ENCODE measurements at regions not wholly inside any gene's neighbourhood (a gene's known extent, or its start where the extent isn't known, plus 50 kb on each side); places are given as distances from the start of the nearest gene placed in this dataset.

DNA sequence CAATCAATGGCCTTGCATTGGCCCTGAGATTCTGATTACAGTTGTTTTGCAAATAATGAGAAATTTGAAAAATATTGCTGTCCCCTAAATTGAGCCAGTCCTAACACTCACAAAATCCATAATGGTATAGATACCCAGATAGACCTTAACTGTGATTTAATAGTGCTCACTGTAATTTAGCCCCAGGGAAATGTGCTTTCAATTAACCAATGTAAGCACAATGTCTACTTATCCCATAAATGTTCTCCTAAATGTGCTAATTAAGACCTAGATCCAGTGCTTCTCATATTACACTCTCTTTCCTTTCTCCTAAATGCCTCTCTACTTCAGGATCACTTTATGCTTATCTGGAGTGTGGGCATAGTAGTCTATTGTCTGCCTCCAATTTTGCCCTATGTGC, 417.8 kb upstream of the CCL2 start:
- Histone ChIP-seq H3K27me3 (ENCODE audit: control insufficient read depth, insufficient read depth, low read length) (no peaks in the 10 kb centered on the region), H3K4me3 (ENCODE audit: low read length) (no peak overlapping the region), H3K4me1 (ENCODE audit: control insufficient read depth, insufficient read depth, low read length) (no peaks in the 10 kb centered on the region), H3K9me3 (ENCODE audit: control insufficient read depth, insufficient read depth, low read length) (no peaks in the 10 kb centered on the region), H3K27ac (ENCODE audit: low read length) (no peak overlapping the region), H3K36me3 (ENCODE audit: control insufficient read depth, insufficient read depth, low read length) (no peaks in the 10 kb centered on the region)
- no peak for DNase-seq (ENCODE audit: low read depth, low spot score)

DNA sequence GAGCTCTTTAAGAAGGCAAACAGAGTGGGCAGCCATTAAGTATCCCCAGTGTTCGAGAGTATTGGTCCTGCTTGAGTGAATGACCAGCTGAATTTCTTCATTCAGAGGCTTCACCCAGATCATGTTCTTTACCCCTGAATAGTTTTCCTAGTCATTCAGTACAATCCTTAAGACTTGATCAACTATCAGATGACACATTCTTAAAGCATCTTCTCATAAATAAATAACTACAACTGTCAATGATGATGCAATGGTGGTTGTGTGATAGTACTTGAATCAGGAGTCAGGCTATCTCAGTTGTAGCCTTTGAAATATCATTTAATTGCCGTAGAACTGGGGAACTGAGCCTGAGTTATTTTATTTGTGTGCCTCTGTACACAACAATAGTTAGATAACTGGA, 416.8 kb upstream of the CCL2 start:
- Histone ChIP-seq H3K27me3 (ENCODE audit: control insufficient read depth, insufficient read depth, low read length) (no peaks in the 10 kb centered on the region), H3K36me3 (ENCODE audit: control insufficient read depth, insufficient read depth, low read length) (no peaks in the 10 kb centered on the region), H3K4me1 (ENCODE audit: control insufficient read depth, insufficient read depth, low read length) (no peaks in the 10 kb centered on the region), H3K9me3 (ENCODE audit: control insufficient read depth, insufficient read depth, low read length) (no peaks in the 10 kb centered on the region), H3K27ac (ENCODE audit: low read length) (no peak overlapping the region), H3K4me3 (ENCODE audit: low read length) (no peak overlapping the region)
- no peak for DNase-seq (ENCODE audit: low read depth, low spot score)
- WGBS (ENCODE audit: insufficient coverage, insufficient read length): no CpG with 5 or more reads among the region's 2 CpGs

DNA sequence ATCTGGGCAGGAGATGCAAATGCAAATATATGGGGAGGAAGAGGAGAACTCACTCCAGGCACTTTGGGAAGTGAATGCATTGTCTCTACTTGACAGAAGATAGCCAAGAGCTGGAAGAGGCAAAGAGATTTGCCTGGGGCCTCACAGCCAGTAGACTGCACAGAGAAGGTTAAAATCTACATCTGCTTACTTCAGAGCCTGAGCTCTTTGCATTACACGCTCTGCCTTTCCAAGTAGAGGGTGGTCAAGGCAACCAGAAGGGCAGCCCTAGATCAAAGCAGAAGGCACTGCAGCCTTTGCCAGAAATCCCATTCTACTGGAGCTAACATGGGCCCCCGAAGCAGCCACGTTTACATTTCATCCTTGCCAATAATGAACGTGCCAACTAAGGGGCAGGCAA, 407.2 kb upstream of the CCL2 start:
- Histone ChIP-seq H3K4me1 (ENCODE audit: control insufficient read depth, insufficient read depth, low read length) (no peaks in the 10 kb centered on the region), H3K27me3 (ENCODE audit: control insufficient read depth, insufficient read depth, low read length) (no peaks in the 10 kb centered on the region), H3K27ac (ENCODE audit: low read length) (no peak overlapping the region), H3K36me3 (ENCODE audit: control insufficient read depth, insufficient read depth, low read length) (no peaks in the 10 kb centered on the region), H3K4me3 (ENCODE audit: low read length) (no peak overlapping the region), H3K9me3 (ENCODE audit: control insufficient read depth, insufficient read depth, low read length) (no peaks in the 10 kb centered on the region)
- no CpG with 5 or more reads among the region's 4 CpGs for WGBS (ENCODE audit: insufficient coverage, insufficient read length)
- no peak for DNase-seq (ENCODE audit: low read depth, low spot score)

DNA sequence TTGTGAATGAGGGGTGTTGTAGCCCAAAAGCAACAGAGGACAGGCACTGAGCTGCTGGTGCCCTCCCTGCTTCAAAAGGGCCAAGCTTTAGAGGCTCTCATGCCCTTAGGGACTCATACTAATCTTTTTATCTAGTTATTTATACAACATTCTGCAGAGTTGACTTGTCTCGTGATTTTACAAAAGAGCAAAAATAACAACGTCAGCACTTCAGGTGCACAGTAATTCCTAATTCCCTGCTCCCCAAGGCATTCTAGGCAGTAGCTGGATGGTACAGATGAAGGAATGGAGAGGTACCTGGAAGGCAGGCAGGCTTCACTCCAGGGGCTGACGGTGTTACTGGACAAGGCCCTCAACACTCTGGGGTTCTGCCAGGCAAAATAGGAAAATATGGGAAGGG, 406.7 kb upstream of the CCL2 start:
- Histone ChIP-seq H3K27ac (ENCODE audit: low read length) (no peak overlapping the region), H3K9me3 (ENCODE audit: control insufficient read depth, insufficient read depth, low read length) (no peaks in the 10 kb centered on the region), H3K27me3 (ENCODE audit: control insufficient read depth, insufficient read depth, low read length) (no peaks in the 10 kb centered on the region), H3K36me3 (ENCODE audit: control insufficient read depth, insufficient read depth, low read length) (no peaks in the 10 kb centered on the region), H3K4me3 (ENCODE audit: low read length) (no peak overlapping the region), H3K4me1 (ENCODE audit: control insufficient read depth, insufficient read depth, low read length) (no peaks in the 10 kb centered on the region)
- WGBS (ENCODE audit: insufficient coverage, insufficient read length): no CpG with 5 or more reads among the region's 3 CpGs
- no peak for DNase-seq (ENCODE audit: low read depth, low spot score)

DNA sequence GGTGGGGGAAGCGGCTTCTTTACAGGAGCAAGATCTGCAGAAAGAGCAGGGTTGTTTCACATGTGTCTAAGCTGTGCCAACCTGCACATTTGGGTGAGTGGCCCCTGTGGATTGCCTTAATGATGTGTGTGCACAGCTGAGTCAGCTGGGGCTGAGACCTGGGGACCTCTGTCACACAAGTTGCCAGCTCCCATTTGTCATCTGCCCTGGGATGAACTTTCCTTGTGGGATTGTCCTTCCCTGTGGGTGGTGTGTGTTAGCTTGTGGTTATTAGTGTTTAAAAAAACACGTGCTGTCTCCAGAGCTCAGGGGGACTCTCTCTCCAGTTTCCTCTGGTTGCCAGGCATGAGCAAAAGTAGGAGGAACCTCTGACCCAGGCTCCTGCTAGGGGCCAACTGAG, 400.5 kb upstream of the CCL2 start:
- no peaks in the 10 kb centered on the region for H3K9me3 ChIP-seq (ENCODE audit: control insufficient read depth, insufficient read depth, low read length)
- WGBS (ENCODE audit: insufficient coverage, insufficient read length): no CpG with 5 or more reads among the region's 2 CpGs
- H3K27ac ChIP-seq (ENCODE audit: low read length): no peak overlapping the region
- H3K4me1 ChIP-seq (ENCODE audit: control insufficient read depth, insufficient read depth, low read length): peaks cover 5% of the 10 kb centered on the region
- H3K27me3 ChIP-seq (ENCODE audit: control insufficient read depth, insufficient read depth, low read length): no peaks in the 10 kb centered on the region
- no peak for DNase-seq (ENCODE audit: low read depth, low spot score)
- no peak overlapping the region for H3K4me3 ChIP-seq (ENCODE audit: low read length)
- H3K36me3 ChIP-seq (ENCODE audit: control insufficient read depth, insufficient read depth, low read length): no peaks in the 10 kb centered on the region

DNA sequence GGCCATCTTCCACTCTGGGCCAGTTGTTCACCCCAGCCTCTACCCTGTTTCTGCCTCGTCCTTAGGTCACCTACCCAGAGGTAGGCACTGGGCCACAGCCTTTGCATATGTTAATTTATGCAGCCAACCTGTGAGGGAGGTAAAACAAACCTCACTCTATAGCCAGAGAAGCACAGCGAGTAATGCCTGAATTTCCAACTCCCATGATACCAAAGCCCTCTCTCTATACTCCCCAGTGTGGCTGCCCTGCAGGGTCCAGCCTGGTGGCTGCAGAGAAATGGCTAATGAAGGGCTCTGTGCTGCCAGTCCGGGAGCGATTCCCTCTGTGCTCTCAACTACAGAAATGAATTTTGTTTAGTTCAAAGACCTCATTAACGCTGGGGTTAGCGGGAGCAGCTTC, 397.0 kb upstream of the CCL2 start:
- H3K27me3 ChIP-seq (ENCODE audit: control insufficient read depth, insufficient read depth, low read length): no peaks in the 10 kb centered on the region
- H3K27ac ChIP-seq (ENCODE audit: low read length): no peak overlapping the region
- WGBS (ENCODE audit: insufficient coverage, insufficient read length): no CpG with 5 or more reads among the region's 6 CpGs
- no peak for DNase-seq (ENCODE audit: low read depth, low spot score)
- no peaks in the 10 kb centered on the region for H3K36me3 ChIP-seq (ENCODE audit: control insufficient read depth, insufficient read depth, low read length)
- no peak overlapping the region for H3K4me3 ChIP-seq (ENCODE audit: low read length)
- no peaks in the 10 kb centered on the region for H3K9me3 ChIP-seq (ENCODE audit: control insufficient read depth, insufficient read depth, low read length)
- peaks cover 5% of the 10 kb centered on the region for H3K4me1 ChIP-seq (ENCODE audit: control insufficient read depth, insufficient read depth, low read length)

DNA sequence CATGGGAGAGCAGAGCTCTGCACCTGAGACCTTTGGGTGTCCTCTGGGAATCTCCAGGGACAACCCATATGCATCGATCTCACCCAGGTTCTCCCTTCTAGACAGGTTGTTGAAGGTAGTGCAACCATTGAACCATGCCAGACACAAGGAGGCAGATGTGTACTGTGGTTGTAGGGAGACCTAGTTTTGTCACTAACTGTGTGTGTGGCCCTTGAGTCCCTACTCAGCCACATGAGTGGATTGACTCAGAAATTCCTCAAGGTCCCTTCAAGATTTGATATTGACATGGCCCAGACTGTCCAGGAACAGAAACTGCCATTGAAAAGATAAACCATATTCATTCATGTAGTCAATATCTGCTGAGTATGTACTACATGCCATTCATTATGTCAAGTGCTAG, 396.4 kb upstream of the CCL2 start:
- no peak overlapping the region for H3K27ac ChIP-seq (ENCODE audit: low read length)
- no CpG with 5 or more reads among the region's 1 CpG for WGBS (ENCODE audit: insufficient coverage, insufficient read length)
- no peak for DNase-seq (ENCODE audit: low read depth, low spot score)

DNA sequence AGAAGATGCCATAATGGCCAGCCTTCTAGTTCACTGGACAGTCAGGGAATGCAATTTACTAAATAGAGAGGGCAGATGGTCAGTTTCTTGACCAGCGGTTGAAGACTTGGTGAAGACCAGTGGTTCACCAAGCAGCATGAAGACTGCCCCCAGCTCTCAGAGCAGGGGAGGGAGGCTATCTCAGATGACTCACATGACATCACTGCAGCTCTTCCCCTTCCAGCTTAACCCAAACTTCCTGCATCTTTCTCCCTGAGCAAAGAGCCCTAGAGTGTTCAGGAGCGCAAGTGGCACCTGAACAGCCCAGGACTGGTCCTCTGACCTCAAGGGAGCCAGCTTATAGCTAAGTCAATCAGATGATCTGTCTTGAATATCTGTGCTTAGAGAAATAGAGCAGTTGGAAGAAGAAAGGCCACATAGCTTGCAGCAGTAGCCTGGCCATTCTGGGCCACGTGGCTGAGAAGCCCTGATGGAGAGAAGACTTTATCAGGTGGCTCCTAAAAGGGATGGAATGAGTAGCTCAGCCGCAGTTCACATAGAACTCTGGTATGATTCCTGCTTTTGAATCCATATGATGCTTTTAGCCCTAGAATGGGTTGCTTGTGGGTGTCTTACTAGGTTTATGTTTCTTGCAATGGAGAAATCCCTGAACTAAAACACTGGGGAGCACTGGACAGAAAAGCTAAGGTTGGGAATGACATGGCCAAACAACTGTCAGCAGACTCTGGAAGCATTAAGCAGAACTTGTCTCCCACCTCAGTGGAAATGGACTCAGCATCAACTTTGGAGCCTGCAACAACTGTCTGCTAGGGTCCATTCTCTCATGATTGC, 392.1 kb upstream of the CCL2 start:
- no CpG with 5 or more reads among the region's 4 CpGs for WGBS (ENCODE audit: insufficient coverage, insufficient read length)
- no peak overlapping the region for H3K27ac ChIP-seq (ENCODE audit: low read length)
- H3K27me3 ChIP-seq (ENCODE audit: control insufficient read depth, insufficient read depth, low read length): no peaks in the 10 kb centered on the region
- no peaks in the 10 kb centered on the region for H3K36me3 ChIP-seq (ENCODE audit: control insufficient read depth, insufficient read depth, low read length)
- DNase-seq (ENCODE audit: low read depth, low spot score): no peak
- peaks cover 5% of the 10 kb centered on the region for H3K4me1 ChIP-seq (ENCODE audit: control insufficient read depth, insufficient read depth, low read length)
- no peak overlapping the region for H3K4me3 ChIP-seq (ENCODE audit: low read length)
- H3K9me3 ChIP-seq (ENCODE audit: control insufficient read depth, insufficient read depth, low read length): no peaks in the 10 kb centered on the region

More for the DNA sequence above, 396.4 kb upstream of the CCL2 start:
- no peaks in the 10 kb centered on the region for H3K36me3 ChIP-seq (ENCODE audit: control insufficient read depth, insufficient read depth, low read length)
- H3K9me3 ChIP-seq (ENCODE audit: control insufficient read depth, insufficient read depth, low read length): no peaks in the 10 kb centered on the region
- H3K27me3 ChIP-seq (ENCODE audit: control insufficient read depth, insufficient read depth, low read length): no peaks in the 10 kb centered on the region
- no peak overlapping the region for H3K4me3 ChIP-seq (ENCODE audit: low read length)
- peaks cover 5% of the 10 kb centered on the region for H3K4me1 ChIP-seq (ENCODE audit: control insufficient read depth, insufficient read depth, low read length)

DNA sequence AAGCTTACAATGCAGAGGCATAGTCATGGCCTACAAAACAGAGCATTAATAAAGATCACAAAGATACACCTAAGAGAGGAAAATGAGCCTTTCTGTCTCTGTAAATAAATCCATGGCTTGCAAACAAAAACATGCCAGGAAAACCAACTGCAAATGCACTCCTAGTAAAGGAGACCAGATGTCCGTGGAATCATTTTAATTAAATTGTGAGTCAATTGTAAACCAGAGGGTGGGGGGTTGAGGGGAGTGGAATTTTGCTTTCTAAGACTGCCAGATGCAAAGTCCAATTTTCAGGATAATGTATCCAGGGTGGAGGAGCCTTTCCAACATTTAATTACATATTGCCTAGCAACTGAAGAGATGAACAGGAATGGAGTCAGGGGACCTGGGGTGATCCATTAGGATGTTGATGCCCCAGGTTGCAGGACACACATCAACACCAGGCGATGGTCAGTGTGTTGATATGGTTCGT, 390.3 kb upstream of the CCL2 start:
- DNase-seq (ENCODE audit: low read depth, low spot score): no peak
- no peaks in the 10 kb centered on the region for H3K27me3 ChIP-seq (ENCODE audit: control insufficient read depth, insufficient read depth, low read length)
- no peak overlapping the region for H3K4me3 ChIP-seq (ENCODE audit: low read length)
- H3K27ac ChIP-seq (ENCODE audit: low read length): no peak overlapping the region
- no peaks in the 10 kb centered on the region for H3K36me3 ChIP-seq (ENCODE audit: control insufficient read depth, insufficient read depth, low read length)
- H3K9me3 ChIP-seq (ENCODE audit: control insufficient read depth, insufficient read depth, low read length): no peaks in the 10 kb centered on the region
- WGBS (ENCODE audit: insufficient coverage, insufficient read length): no CpG with 5 or more reads among the region's 3 CpGs
- H3K4me1 ChIP-seq (ENCODE audit: control insufficient read depth, insufficient read depth, low read length): no peaks in the 10 kb centered on the region

DNA sequence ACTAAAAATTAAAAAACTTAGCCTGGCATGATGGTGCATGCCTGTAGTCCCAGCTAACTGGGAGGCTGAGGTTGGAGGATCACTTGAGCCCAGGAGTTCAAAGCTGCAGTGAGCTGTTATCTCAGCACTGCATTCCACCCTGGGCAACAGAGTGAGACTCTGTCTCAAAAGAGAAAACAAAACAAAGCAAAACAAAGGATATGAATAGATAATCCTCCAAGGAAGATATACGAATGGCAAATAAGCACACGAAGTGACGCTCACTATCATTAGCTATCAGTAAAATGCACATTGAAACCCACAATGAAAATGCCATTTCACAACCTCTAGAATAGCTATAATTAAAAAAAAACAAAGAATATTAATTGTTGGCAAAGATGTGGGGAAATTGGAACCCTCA, 386.2 kb upstream of the CCL2 start:
- H3K27me3 ChIP-seq (ENCODE audit: control insufficient read depth, insufficient read depth, low read length): no peaks in the 10 kb centered on the region
- H3K36me3 ChIP-seq (ENCODE audit: control insufficient read depth, insufficient read depth, low read length): no peaks in the 10 kb centered on the region
- WGBS (ENCODE audit: insufficient coverage, insufficient read length): no CpG with 5 or more reads among the region's 3 CpGs
- H3K4me3 ChIP-seq (ENCODE audit: low read length): no peak overlapping the region
- no peak for DNase-seq (ENCODE audit: low read depth, low spot score)
- H3K27ac ChIP-seq (ENCODE audit: low read length): no peak overlapping the region
- no peaks in the 10 kb centered on the region for H3K9me3 ChIP-seq (ENCODE audit: control insufficient read depth, insufficient read depth, low read length)
- H3K4me1 ChIP-seq (ENCODE audit: control insufficient read depth, insufficient read depth, low read length): no peaks in the 10 kb centered on the region

DNA sequence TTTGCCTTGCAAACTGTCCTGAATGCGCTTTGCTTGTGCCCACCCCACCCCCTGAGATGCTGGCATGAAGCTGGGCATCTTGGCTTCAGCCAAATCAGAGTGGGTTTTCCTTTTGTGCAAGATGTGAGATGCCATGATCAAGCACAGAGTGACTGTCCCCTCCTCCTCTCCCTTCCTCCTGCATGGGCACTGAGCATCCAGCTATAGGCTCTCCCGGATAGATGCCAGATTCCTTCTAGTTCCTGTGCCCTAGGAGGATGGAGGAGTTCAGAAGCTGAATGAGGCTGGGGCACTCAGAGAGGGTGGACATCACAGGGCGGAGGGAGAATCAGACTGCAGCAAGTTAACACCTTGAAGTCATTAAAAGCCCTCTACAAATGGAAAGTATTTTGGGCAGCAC, 384.1 kb upstream of the CCL2 start:
- Histone ChIP-seq H3K4me1 (ENCODE audit: control insufficient read depth, insufficient read depth, low read length) (no peaks in the 10 kb centered on the region), H3K27me3 (ENCODE audit: control insufficient read depth, insufficient read depth, low read length) (no peaks in the 10 kb centered on the region), H3K4me3 (ENCODE audit: low read length) (no peak overlapping the region), H3K27ac (ENCODE audit: low read length) (no peak overlapping the region), H3K36me3 (ENCODE audit: control insufficient read depth, insufficient read depth, low read length) (no peaks in the 10 kb centered on the region), H3K9me3 (ENCODE audit: control insufficient read depth, insufficient read depth, low read length) (no peaks in the 10 kb centered on the region)
- DNase-seq (ENCODE audit: low read depth, low spot score): no peak
- WGBS (ENCODE audit: insufficient coverage, insufficient read length): no CpG with 5 or more reads among the region's 3 CpGs

Measured in iPS DF 6.9 (cell line).